PFSK-1 (cell line): ENCODE measurements at regions not wholly inside any gene's neighbourhood (a gene's known extent, or its start where the extent isn't known, plus 50 kb on each side); places are given as distances from the start of the nearest gene placed in this dataset.

Experiments used
- FOXP2 ChIP-seq: optimal IDR thresholded peaks from 2 replicates; pipeline ENCODE3; 2011; ENCODE audit warnings: borderline replicate concordance, control low read depth, inconsistent platforms; ENCODE audit not compliant: insufficient read depth; ENCODE audit errors: extremely low read length, extremely low read depth
- POLR2AphosphoS5 ChIP-seq: IDR thresholded peaks from 2 replicates; pipeline ENCODE4 v1.6.1; 2012; ENCODE audit warnings: low read depth, mild to moderate bottlenecking, control low read depth, low read length, moderate library complexity
- SIN3A ChIP-seq: IDR thresholded peaks from 2 replicates; pipeline ENCODE4 v1.6.1; 2012; ENCODE audit warnings: mild to moderate bottlenecking, low read length, moderate library complexity, borderline replicate concordance; ENCODE audit not compliant: insufficient read depth
- TAF1 ChIP-seq: IDR thresholded peaks from 2 replicates; pipeline ENCODE4 v1.6.1; 2012; ENCODE audit warnings: low read length, control low read depth, borderline replicate concordance; ENCODE audit not compliant: insufficient read depth
- TF ChIP-seq, protein P1 (sequence below), 2 experiments: IDR thresholded peaks; 2 replicates each; pipeline versions ENCODE4 v1.6.1 to v1.8.0; 2011 to 2012; ENCODE audit warnings: low read depth in 2 of 2, low read length in 2 of 2, control low read depth in 1 of 2, inconsistent platforms in 1 of 2, mild to moderate bottlenecking in 1 of 2, moderate library complexity in 1 of 2; ENCODE audit not compliant: insufficient read depth in 1 of 2

DNA sequence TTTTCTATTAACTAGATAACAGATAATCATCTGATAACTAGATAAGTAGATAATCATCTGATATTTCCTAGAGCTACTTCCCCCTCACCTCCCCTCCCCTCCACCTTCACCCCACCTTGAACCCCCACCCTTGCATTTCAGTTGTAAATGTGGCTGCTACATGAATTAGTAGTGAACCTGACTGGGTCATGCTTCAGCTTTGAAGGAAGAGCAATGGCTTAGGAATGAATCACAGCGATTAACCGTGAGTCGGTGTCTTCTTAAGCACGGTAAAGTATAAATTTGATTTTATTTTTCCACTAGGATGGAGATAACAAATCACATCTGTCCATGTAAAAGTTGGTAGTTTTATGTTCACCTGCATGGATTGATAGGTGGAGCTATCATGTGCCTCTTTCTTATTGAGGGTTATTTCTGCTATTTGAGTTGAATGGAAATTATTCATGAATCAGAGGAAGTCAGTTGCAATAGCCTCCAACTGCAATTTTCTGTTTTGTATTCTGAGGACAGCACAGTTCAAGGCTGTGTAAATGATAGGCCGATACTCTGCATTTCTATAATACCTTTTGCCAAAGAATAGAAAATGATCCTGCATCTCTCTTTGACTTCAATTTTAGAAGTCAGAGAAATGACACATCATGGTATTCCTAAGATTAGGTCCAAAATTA, 235.0 kb downstream of the PTGER3 start:
- TF ChIP-seq, protein P1, sequence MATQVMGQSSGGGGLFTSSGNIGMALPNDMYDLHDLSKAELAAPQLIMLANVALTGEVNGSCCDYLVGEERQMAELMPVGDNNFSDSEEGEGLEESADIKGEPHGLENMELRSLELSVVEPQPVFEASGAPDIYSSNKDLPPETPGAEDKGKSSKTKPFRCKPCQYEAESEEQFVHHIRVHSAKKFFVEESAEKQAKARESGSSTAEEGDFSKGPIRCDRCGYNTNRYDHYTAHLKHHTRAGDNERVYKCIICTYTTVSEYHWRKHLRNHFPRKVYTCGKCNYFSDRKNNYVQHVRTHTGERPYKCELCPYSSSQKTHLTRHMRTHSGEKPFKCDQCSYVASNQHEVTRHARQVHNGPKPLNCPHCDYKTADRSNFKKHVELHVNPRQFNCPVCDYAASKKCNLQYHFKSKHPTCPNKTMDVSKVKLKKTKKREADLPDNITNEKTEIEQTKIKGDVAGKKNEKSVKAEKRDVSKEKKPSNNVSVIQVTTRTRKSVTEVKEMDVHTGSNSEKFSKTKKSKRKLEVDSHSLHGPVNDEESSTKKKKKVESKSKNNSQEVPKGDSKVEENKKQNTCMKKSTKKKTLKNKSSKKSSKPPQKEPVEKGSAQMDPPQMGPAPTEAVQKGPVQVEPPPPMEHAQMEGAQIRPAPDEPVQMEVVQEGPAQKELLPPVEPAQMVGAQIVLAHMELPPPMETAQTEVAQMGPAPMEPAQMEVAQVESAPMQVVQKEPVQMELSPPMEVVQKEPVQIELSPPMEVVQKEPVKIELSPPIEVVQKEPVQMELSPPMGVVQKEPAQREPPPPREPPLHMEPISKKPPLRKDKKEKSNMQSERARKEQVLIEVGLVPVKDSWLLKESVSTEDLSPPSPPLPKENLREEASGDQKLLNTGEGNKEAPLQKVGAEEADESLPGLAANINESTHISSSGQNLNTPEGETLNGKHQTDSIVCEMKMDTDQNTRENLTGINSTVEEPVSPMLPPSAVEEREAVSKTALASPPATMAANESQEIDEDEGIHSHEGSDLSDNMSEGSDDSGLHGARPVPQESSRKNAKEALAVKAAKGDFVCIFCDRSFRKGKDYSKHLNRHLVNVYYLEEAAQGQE (IDR thresholded peaks at IDR 0.05; ENCODE audit: insufficient read depth in 1 of 2, low read depth in 2 of 2, low read length in 2 of 2) = no peak
- TF ChIP-seq SIN3A (no peak), FOXP2 (no peak), TAF1 (no peak), POLR2AphosphoS5 (no peak)
